DOHH2 (cell line): ENCODE measurements at regions not wholly inside any gene's neighbourhood (a gene's known extent, or its start where the extent isn't known, plus 50 kb on each side); places are given as distances from the start of the nearest gene placed in this dataset.
"Not testable (repeated sequence)": the region's sequence is repeated elsewhere in the genome, so short reads cannot be mapped to it uniquely, and the experiment has no call there.

Source experiments
- H3F3A ChIP-seq: fragments of 200-600 bp; sonication (generic), shearing (Covaris generic); 2 replicates; pipeline ENCODE4 v1.6.0; 2016; ENCODE audit warnings: antibody characterized with exemption, mild to moderate bottlenecking; ENCODE audit not compliant: control insufficient read depth, insufficient read depth
- H3K27ac ChIP-seq: fragments of 200-600 bp; sonication (generic); 2 replicates; pipeline ENCODE4 v1.5.1; 2014; ENCODE audit warnings: low read depth, mild to moderate bottlenecking, low read length, moderate library complexity
- H3K27me3 ChIP-seq: fragments of 200-600 bp; sonication (generic); 2 replicates; pipeline ENCODE4 v1.6.1; 2014; ENCODE audit warnings: mild to moderate bottlenecking, low read length, mixed read lengths; ENCODE audit not compliant: control insufficient read depth
- H3K36me3 ChIP-seq: fragments of 200-600 bp; sonication (generic); 2 replicates; pipeline ENCODE4 v1.6.1; 2014; ENCODE audit warnings: mild to moderate bottlenecking, low read length, moderate library complexity, mixed read lengths; ENCODE audit not compliant: control insufficient read depth
- H3K4me1 ChIP-seq: fragments of 200-600 bp; sonication (generic); 2 replicates; pipeline ENCODE4 v1.6.1; 2014; ENCODE audit warnings: mild to moderate bottlenecking, low read length, mixed read lengths; ENCODE audit not compliant: control insufficient read depth
- H3K4me2 ChIP-seq: fragments of 200-600 bp; sonication (generic); 2 replicates; pipeline ENCODE4 v1.6.0; 2014; ENCODE audit warnings: mild to moderate bottlenecking, low read length, moderate library complexity
- H3K4me3 ChIP-seq: fragments of 200-600 bp; sonication (generic); 2 replicates; pipeline ENCODE4 v1.5.1; 2014; ENCODE audit warnings: mild to moderate bottlenecking, low read length, mixed read lengths
- H3K79me2 ChIP-seq: fragments of 200-600 bp; sonication (generic); 2 replicates; pipeline ENCODE4 v1.6.1; 2014; ENCODE audit warnings: mild to moderate bottlenecking, low read length, mixed read lengths; ENCODE audit not compliant: control insufficient read depth
- H3K9me2 ChIP-seq: fragments of 200-600 bp; sonication (generic); replicated peaks from 2 replicates; pipeline ENCODE4 v1.6.1; 2014; ENCODE audit warnings: mild to moderate bottlenecking, low read length, mixed read lengths; ENCODE audit not compliant: control insufficient read depth
- H3K9me3 ChIP-seq: fragments of 200-600 bp; sonication (generic); 2 replicates; pipeline ENCODE4 v1.6.1; 2014; ENCODE audit warnings: antibody characterized with exemption, low read length, mixed read lengths; ENCODE audit not compliant: control insufficient read depth, insufficient read depth
- H4K20me1 ChIP-seq: fragments of 200-600 bp; sonication (generic); 2 replicates; pipeline ENCODE4 v1.6.0; 2014; ENCODE audit warnings: low read depth, mild to moderate bottlenecking, antibody characterized with exemption, low read length, moderate library complexity; ENCODE audit not compliant: control insufficient read depth, insufficient read depth
- CTCF ChIP-seq: fragments of 200-600 bp; sonication (generic); IDR thresholded peaks from one replicate; pipeline ENCODE4 v1.5.1; 2014; ENCODE audit warnings: antibody characterized with exemption, mild to moderate bottlenecking, low read depth, low read length; ENCODE audit not compliant: poor library complexity, severe bottlenecking
- EZH2phosphoT487 ChIP-seq: fragments of 200-600 bp; sonication (generic); IDR thresholded peaks from 2 replicates; pipeline ENCODE4 v1.6.1; 2017; ENCODE audit warnings: borderline replicate concordance, mild to moderate bottlenecking, antibody characterized with exemption, low read length, moderate library complexity, mixed read lengths

DNA sequence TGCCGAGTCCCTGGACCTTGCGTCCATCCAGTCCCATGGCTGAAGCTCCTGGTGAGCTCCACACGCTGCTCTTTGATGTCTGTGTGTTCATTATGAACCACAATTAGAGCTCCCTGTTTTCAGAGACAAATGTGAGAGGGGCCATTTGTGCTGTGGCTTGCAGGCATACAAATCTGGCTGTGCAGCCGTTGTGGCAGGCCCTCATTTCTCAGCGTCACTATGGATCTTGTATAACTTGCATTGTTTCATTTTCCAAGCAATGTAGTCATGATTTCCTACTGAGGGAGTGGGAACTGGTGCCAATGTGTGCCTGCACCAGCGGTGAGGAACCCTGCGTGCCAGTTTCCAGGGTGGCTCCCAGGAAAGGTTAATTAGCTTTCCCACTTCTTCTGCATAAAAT, 542.6 kb downstream of the TMEM114 start:
- H3K4me1 ChIP-seq: no peaks in the 10 kb centered on the region
- no peaks in the 10 kb centered on the region for H3F3A ChIP-seq
- H3K4me2 ChIP-seq: no peak overlapping the region
- no peak overlapping the region for H3K27ac ChIP-seq
- no peaks in the 10 kb centered on the region for H3K27me3 ChIP-seq
- H3K9me2 ChIP-seq: no peaks in the 10 kb centered on the region
- no peaks in the 10 kb centered on the region for H3K79me2 ChIP-seq
- H3K4me3 ChIP-seq: no peak overlapping the region
- H4K20me1 ChIP-seq: no peaks in the 10 kb centered on the region
- no peaks in the 10 kb centered on the region for H3K9me3 ChIP-seq
- no peaks in the 10 kb centered on the region for H3K36me3 ChIP-seq
- TF ChIP-seq EZH2phosphoT487 (no peak), CTCF (no peak)

DNA sequence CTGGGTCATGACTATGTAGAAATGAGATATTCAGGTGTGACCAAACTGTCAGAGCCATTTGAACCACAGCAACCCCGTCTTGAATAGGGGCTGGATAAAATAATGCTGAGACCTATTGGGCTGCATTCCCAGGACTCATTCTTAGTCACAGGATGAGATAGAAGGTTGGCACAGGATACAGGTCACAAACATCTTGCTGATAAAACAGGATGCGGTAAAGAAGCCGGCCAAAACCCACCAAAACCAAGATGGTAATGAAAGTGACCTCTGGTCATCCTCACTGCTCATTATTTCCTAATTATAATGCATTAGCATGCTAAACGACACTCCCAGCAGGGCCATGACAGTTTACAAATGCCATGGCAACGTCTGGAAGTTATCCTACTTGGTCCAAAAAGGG, 545.5 kb downstream of the TMEM114 start:
- Histone ChIP-seq H3K36me3 (no peaks in the 10 kb centered on the region), H3K79me2 (no peaks in the 10 kb centered on the region), H3K27me3 (no peaks in the 10 kb centered on the region), H3K9me2 (no peaks in the 10 kb centered on the region), H4K20me1 (no peaks in the 10 kb centered on the region), H3K4me3 (no peak overlapping the region), H3K27ac (no peak overlapping the region), H3K9me3 (no peaks in the 10 kb centered on the region), H3K4me2 (no peak overlapping the region), H3K4me1 (no peaks in the 10 kb centered on the region), H3F3A (no peaks in the 10 kb centered on the region)
- TF ChIP-seq CTCF (no peak), EZH2phosphoT487 (no peak)

DNA sequence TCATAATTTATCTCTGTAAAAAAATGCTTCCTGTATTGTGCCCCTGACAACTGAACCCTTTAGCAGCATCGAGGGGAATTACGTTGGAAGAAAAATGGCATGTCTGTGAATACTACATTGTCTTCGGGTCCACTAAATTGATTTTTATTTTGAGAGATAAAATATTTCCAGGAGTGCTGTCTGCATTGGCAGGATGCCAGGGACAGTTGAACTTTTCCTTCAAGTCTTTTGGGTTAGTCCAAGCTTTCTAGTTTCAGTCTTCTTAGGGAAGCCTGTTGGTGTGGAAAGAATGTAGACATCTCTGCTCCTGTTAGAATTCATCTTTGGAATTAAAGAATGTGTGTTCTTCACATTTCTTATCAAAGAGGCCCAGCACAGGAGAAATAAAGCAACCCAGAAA, 557.9 kb downstream of the TMEM114 start:
- Histone ChIP-seq H3K4me2 (no peak overlapping the region), H3K27ac (no peak overlapping the region), H3F3A (no peaks in the 10 kb centered on the region), H3K36me3 (no peaks in the 10 kb centered on the region), H3K79me2 (no peaks in the 10 kb centered on the region), H3K27me3 (no peaks in the 10 kb centered on the region), H4K20me1 (no peaks in the 10 kb centered on the region), H3K4me1 (no peaks in the 10 kb centered on the region), H3K9me2 (no peaks in the 10 kb centered on the region), H3K9me3 (no peaks in the 10 kb centered on the region), H3K4me3 (no peak overlapping the region)
- no peak for TF ChIP-seq CTCF
- no peak for TF ChIP-seq EZH2phosphoT487

DNA sequence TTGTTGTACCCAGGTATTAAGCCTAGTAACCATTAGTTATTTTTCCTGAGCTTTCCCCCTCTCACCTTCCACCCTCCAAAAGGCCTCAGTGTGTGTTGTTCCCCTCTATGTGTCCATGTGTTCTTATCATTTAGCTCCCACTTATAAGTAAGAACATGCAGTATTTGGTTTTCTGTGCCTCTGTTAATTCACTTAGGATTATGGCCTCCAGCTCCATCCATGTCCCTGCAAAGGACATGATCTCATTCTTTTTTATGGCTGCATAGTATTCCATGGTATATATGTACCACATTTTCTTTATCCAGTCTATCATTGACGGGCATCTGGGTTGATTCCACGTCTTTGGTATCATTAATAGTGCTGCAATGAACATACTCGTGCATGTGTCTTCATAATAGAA, 560.3 kb downstream of the TMEM114 start:
- H3K27me3 ChIP-seq, H3K4me1 ChIP-seq, H3K9me2 ChIP-seq, H3K27ac ChIP-seq, H3K4me2 ChIP-seq, H4K20me1 ChIP-seq, H3K4me3 ChIP-seq, H3K79me2 ChIP-seq, H3K36me3 ChIP-seq, H3K9me3 ChIP-seq, H3F3A ChIP-seq: not testable (repeated sequence)
